ENCODE measurements at regions not wholly inside any gene's neighbourhood (a gene's known extent, or its start where the extent isn't known, plus 50 kb on each side); places are given as distances from the start of the nearest gene placed in this dataset.
A peak's percentile ranks its signal among the peaks of the same experiment; 100 is the strongest.

DNA sequence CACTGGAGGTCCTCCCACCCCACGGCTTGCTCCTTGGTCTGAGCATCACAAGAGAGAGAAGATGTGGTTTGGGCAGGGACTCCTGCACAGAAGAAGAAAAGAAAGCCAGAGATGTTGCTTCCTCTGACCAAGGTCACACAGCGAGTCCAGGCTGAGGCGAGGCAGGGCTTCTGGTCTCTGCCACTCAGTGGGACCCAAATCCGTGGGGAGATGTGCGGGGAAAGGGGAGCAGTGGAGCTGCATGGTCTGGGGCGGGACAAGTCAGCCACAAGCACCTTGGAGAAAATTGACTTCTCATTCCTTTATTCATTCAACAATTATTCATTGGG is 150.9 kb downstream of the C9orf50 start:
- no peak for DNase-seq

DNA sequence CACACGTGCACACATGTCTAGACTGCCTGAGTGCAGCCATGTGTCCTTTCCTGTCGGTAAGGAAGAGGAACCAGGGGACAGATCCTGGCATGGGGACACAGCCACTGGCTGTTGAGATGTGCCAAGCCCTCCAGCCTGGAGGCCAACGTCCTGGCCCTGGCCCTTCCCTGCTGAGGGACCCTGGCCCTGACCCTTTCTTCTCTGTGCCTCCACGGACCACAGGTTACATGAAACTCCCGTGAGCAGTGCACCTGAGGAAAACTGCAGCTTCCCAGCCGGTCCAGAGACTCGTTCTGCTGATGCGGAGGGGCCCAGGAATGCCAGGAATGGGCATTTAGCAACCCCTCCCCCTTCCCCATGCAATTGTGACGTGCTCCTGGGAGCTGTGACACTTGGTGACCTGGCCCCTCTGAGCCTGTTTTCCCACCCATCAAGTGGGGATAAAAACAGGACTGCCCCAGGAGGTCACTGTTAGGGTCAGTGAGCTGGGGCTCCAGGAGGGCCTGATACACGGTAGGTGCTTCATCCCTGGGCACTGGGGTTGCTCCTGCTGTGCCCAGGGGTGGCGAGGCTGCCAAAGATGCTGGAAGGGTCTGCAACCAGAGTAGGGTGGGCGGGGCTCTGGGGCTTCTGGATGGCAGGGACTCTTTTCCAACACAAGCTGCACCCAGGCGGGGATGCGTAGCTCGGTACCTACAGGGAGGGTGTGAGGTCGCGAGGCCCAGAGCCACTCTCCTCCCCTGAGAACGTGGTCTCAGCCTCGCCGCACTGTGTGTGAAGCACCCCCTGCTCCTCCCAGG is 151.5 kb downstream of the C9orf50 start:
- no peak for DNase-seq

DNA sequence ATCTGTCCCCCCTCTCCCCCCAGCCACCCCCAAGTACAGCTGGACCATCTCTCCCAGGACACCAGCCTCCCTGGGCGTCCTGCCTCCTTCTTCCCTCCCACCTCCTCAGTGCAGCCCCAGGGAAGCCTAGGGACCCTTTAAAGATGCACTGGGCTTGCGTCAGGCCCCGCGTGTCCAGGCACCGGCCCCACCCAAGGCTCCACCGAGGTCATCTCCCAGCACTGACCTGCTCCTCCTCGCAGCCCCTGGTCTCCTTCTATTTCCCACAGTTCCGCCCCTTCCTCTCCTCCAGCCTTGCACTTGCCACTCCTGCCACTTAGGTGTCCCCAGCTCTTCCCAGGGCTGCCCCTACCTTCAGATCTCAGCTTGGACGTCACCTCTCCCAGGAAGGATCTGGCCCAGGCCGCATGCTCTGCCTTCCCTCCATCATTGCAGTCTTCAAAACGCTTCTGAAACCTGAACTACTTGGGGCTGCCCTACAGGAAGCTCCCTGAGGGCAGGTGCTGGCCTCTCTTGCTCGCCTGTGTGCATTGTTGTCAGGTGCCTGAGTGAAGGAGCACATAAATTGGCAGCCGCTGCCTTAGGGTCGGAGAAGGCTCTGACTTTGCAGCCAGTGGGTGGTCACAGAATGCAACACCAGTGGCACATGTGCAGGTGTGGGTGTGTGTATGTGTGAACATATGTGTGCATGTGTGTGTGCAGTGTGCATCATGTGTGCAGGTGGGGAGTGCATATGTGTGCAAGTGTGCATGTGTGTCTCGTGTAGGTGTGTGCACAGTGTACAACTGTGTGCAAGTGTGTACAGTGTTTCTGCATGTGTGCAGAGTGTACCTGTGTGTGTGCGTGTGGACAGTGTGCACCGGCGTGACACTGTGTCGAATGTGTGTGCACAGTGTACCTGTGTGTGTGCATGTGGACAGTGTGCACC is 152.9 kb downstream of the C9orf50 start:
- no peak for DNase-seq

- no peak for DNase-seq
These were observed 153.8 kb downstream of the C9orf50 start for GRCh38 chr9:129467004-129467588.

- no peak for DNase-seq
These were observed 154.9 kb downstream of the C9orf50 start for GRCh38 chr9:129465834-129466535.

DNA sequence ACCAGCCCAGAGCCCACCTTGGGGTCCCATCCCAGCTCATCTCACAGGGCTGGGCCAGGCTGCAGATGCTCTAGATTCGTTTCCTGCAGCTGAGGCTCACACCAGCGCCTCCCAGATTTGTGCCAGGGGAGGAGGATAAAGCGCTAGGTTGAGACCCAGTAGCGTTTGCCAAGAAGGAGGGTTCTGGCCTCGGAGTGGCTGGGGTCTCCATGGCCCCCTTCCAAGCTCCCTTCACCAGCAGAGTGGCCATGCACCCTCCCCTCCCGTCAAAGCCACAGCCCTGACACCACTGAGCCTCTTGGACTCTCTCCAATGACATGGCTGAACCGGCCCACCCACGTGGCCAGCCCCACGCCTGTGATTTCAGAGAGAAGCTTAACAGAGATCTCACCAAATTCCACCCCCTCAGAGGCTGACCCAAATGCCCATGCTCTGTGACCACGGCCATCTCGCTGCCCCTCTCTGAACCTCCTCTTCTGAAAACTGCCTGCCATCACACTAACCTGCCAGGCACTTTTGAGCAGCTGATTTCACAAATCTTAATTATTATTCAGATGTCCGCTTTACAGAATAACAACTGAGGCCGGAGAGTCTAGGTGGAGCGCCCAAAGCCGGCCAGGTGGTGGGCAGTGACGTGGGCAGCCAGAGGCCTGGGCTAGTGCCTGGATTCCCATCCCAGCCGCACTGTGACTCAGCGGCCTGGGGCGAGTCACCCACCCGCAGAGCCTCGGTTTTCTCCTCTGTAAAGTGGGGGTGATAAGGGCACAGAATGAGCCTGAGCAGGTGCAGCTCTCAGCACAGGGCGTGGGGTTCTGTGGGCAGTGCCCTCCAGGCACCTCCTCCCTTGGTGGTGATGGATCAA is 155.7 kb downstream of the C9orf50 start:
- no peak for DNase-seq

- no peak for DNase-seq
These were observed 156.9 kb downstream of the C9orf50 start for GRCh38 chr9:129463994-129464393.

- no peak for DNase-seq
These were observed 157.4 kb downstream of the C9orf50 start for GRCh38 chr9:129463477-129463876.

- no peak for DNase-seq
These were observed 158.5 kb downstream of the C9orf50 start for GRCh38 chr9:129462360-129462759.

DNA sequence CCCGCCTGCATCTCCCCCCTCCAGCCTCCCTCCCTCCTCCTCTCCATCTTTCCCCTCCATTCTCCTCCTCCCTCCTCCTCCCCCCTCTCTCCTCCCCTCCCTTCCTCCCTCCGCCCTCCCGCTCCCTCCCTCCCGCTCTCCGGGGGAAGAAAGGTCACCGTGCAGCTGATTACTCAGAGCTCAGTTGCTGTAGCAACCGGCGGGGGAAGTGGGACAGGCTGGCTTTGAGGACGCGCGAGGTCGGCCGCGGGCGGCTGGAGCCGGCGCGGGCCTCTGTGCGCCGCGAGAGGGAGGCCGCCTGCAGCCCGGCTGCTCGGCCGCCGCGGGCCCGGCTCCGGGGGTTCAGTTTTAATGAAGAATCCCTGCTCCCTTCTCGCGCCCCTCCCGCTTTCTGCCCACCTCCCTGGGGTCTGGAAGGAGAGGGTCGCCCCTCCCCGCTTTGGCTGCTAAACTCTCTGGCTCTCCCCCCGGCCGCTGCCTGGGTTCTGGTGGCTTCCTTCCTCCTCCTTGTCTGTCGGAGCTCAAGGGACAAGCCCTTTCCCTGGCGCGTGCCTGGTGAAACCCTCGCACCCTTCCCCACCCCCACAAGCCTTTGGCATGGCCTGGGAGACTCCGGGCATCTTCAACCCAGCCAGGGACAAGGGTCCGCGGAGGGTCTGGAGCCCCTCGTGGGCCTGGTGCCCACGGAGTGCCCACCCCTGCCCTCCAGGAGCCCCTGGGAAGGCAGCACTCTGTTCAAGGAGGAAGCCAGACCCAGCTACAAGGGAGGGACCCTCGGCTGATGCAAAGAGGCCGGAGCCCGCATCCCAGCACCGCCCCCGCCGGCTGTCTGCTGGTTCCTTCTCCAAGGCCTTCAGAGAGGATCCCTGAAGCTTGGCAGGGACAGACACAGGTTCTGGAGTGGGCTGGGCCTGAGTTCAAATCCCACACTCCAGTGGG is 160.3 kb downstream of the C9orf50 start:
- peak; percentile 92 to 94 for DNase-seq

DNA sequence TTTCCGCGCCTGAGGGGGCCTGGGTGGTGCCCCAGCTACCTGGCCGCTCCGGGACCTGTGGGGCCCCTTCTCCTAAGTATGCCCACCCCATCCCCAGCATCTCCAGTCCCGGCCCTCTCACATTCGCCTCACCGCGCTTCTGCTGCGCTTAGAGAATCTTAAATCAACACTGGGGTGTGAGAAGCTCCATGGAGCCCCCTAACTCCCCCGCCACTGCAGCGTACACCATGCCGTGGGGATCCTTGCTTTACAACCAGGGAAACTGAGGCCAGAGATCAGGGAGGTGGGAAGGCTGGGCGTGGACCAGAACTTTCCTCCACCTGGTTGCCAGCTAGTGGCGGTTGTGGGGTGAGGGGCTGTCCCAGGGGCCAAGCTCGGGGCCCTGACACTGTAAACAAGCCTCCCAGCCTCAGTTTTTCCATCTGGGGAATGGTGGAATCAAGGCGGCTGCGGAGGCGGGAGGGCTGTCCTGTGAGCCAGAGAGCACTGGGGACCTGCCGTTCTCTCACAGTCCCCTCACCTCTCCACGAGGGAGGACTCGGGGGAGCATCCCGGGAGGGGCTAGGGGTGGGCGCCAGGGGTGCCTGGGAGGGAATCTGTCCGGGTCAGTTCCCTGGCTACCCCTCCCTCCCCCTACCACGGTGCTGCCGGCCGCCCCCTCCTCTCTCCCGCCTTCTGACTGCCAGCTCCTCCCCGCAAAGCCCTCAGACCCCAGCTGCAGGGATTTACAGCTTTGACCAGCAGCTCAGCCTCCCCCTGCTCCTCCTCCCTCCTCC is 161.2 kb downstream of the C9orf50 start:
- DNase-seq = peak in 1 of 2 donors; percentile 14

- DNase-seq = peak; percentile 27 to 54
These were observed 162.0 kb downstream of the C9orf50 start for GRCh38 chr9:129458663-129459546.

DNA sequence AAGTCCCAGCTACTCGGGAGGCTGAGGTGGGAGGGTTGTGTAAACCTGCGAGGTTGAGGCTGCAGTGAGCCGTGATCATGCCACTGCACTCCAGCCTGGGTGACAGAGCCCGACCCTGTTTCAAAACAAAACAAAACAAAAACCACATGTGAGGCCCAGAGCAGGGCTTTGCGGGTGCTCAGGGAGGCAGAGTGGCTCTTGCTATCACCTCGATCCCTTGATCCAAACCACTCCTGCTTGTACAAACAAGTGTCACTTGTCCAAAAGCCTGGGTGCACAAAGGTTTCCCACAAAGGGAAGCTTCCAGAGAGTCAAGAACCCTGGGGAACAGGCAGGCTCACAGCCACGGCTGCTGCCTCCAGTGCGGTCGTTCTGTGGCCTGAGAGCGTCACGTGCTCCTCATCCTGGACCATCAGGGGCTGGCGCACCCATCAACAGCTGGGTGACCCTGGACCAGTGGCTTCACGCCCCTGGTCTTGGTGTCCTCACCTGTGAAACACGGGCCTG is 162.7 kb downstream of the C9orf50 start:
- DNase-seq = peak; percentile 76

DNA sequence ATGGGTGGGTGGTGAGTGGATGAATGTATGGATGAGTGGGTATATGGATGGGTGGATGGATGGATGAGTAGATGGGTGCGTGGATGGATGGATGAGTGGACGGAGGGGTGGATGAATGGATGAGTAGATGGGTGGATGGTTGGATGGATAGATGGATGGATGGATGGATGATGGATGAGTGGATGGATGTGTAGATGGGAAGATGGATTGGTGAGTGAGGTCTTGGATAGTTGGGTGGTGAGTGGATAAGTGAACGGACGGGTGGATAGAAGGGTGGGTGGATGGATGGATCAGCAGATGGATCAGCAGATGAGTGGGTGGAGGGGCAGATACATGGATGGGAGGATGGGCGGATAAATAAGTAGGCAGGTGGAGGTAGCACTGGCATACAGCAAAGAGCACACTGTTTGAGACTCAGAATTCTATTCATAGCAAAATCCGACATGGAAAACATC is 163.5 kb downstream of the C9orf50 start:
- no peak for DNase-seq

- DNase-seq = no peak
These were observed 164.2 kb downstream of the C9orf50 start for GRCh38 chr9:129456549-129457324.

- DNase-seq = no peak
These were observed 165.5 kb downstream of the C9orf50 start for GRCh38 chr9:129455151-129455995.

All from CD4-positive, alpha-beta T cell treated with Interleukin-1 beta for 1 hour (primary cell).